TTC549 (cell line): ENCODE measurements at regions not wholly inside any gene's neighbourhood (a gene's known extent, or its start where the extent isn't known, plus 50 kb on each side); places are given as distances from the start of the nearest gene placed in this dataset.

Experiments used
- FAIRE-seq: peaks from 2 replicates; lab custom pipeline; 2012; peaks lifted over from hg19 to GRCh38; lab: Jason Lieb, UNC

DNA sequence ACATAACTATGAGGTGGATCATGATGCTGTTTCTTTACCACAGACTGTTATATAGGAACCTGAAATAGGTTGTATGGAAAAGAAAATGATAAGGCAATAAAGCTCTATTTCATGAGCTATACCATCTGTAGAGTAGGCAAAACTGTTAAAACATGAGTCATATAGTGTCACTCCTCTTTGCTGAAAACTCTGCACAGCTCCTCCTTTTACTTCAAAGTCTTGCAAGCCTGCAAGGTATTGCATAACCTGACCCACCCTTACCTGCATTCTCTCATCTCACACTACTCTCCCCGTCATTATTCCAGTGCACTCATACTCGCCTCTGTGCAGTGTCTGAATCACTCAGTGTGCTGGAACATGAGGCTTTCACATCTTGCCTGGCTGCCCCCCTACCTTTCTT, 790.1 kb downstream of the EFNA5 start:
- FAIRE-seq = no peak

DNA sequence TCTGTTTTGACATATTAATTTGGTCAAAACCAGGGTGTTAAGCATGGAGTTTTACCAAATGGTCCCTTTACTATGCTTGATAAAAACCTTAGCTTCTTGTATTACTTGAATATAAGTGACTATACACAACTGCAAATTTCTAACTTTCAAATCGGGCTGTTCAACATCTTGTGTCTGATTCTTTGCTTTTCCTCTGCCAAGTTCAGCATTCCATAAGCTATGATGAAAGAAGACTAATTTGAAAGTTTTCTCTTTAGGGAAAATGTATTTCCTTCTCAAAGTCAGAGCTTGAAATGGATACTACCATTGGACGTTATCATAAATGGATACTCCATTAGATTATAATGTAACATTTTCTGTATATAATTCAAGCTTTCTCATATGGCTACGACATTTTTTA, 792.9 kb downstream of the EFNA5 start:
- FAIRE-seq = no peak

DNA sequence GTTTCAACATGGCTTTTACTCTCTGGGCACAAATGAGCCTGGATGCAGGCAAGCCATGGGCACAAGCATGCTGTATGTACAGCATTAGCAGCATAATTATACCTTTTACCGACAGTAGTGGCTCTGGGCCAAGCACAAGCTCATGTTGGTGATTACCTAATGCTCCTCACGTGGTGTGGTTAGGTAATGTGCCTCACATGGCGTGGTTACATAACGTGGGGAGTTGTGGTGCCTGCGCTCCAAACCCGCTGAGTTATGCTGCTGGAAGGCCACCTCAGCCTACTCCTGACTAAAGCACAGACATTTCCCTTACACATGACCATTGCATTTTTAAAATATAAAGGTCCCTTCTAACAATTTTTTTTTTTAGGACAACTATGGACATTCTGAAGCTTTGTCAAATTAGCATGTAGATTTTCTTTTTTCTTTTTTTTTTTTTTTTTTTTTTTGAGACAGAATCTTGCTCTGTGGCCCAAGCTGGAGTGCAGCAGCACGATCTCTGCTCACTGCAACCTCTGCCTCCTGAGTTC, 794.0 kb downstream of the EFNA5 start:
- FAIRE-seq = no peak

DNA sequence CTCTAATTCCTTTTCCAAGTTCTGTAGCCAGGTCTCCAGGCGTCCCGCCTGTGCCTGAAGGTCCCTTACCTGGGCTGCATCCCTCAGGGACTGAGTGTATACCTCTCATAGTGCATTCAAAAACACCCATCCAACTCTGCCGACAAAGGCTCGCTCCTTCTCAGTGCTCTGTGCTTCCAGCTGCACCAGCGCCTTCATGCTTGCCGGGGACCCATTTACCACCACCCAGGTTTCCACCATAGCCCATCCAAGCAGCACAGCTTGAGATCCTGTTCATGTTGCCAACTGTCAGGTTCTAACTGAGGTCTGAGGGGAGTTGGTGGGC, 794.5 kb downstream of the EFNA5 start:
- FAIRE-seq = no peak

DNA sequence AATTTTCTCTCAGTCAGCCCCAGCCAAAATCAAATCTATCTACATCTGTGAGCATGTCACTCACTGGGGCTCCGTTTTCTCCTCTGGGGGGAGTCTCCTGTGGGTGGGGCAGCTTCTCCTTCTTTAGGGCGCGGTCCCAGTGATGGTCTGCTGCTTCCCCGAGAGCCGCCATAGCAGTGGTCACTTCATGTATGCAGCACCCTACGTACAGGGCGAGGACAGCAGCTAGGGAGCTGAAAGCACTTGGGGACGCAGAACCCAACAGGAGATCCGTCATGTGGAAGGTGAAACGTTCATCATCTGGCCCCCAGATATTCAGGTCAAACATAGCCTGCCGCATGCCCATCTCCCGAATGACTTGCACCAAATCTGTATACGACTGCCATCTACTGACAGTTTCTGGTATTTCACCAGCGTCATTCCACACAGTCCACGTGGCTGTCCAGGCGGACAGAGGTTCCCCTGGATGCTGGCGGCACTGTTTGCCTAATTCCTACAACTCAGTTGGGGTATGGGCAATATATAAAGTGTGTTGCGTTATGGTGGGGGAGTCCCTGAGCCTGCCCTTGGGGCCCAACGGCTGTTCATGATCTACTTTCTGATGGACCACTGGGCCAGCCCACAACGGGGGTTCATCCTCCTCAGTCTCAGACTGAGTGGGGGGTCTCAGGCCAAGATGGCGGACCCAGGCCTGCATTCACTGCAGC, 795.0 kb downstream of the EFNA5 start:
- no peak for FAIRE-seq

DNA sequence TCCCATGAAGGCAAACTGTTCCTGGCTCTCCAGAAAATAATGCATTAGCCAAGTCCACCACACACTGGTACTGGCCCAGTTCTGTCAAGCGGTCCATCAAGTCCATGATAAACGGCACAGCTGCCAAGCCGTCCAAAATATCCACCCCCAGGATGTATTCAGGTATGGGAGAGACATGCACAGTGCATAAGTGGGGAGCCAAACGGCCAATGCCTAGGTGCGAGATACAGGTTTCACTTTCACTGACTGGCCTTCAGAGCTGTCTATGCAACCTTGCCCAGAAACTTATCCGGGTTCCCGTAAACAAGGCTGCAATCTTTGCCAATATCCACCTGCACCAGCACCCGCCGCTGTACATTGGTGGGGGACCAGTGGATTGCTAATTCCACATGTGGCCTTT, 795.8 kb downstream of the EFNA5 start:
- FAIRE-seq = no peak

DNA sequence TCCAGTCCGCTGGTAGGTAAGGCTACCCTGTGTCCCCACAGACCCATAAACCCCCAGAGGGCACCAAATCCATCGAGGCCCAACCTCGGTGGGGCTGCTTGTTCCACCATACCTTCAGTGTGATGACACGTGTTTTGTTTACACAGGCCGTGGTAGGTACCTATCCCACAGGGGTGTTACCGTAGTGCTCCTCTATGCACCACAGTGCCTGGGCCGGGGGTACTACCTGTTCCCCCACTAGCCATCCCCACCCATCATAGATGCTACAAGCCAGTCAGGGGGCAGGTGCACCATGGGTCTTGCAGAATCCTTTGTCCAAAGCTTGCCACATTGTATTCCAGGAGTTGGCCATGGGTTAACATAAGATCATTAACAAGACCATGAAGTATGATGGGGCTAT, 796.2 kb downstream of the EFNA5 start:
- FAIRE-seq = no peak

DNA sequence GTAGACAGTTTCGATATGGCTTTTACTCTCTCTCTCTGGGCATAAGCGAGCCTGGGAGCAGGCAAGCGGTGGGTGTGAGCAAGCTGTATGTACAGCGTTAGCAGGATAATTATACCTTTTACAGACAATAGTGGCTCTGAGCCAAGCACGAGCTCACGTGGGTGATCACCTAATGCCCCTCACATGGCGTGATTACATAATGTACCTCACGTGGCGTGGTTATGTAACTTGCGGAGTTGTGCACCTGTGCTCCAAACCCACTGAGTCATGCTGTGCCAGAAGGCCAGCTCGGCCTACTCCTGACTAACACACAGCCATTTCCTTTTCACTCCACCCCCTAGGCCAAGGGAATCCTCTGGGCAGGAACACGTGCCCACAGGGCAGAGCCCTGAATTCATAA, 797.2 kb downstream of the EFNA5 start:
- no peak for FAIRE-seq

DNA sequence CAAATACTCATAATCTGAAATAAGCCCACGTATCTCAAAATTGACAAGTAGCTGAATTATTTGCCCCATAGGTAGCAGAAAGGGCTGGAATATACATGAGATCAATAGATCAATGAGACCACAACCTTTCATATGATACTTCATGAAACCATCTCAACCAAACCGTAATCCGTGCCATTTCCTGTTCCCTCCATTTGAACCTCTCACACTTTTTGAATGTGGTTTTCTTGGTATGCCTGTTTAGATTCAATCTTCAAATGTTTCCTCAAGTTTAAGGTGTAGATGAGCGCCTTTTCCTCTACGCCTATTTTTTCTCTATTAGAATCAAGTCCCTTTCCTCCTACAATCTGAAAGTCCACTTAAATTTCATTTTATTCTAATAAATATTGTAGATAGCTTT, 805.5 kb downstream of the EFNA5 start:
- no peak for FAIRE-seq

DNA sequence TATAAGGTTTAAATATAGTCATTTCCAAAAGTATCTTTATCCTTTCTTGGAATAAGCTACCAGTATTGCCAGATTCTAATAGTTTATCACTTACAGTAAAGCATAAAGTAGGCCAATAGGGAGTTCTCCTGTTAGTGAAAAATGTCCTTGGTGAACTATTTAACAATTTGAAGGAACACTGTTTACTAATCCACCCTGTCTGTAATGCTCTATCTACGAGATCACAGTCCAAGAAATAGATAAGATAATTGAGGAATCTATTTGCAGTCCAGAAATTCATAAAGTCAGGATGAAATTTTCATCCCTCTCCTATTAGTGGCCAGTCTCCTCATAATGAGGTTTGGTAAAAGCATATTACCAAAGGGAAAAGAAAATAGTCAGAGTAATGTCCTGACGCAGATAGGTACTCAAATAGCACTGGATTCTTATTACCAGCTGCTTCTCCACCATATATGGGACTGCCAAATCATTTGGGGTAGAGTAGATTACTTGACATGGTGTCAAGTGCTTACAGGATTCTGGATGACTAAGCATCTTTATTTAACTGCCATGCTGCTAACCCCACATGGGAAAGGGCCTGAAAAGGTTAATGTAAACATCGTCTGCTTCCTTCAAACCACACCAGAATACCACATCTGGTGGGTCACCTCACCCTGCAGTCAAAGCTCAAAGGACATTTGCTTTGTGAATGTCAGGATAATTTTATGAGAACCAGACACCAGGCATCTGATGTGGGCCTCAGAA, 808.1 kb downstream of the EFNA5 start:
- no peak for FAIRE-seq

DNA sequence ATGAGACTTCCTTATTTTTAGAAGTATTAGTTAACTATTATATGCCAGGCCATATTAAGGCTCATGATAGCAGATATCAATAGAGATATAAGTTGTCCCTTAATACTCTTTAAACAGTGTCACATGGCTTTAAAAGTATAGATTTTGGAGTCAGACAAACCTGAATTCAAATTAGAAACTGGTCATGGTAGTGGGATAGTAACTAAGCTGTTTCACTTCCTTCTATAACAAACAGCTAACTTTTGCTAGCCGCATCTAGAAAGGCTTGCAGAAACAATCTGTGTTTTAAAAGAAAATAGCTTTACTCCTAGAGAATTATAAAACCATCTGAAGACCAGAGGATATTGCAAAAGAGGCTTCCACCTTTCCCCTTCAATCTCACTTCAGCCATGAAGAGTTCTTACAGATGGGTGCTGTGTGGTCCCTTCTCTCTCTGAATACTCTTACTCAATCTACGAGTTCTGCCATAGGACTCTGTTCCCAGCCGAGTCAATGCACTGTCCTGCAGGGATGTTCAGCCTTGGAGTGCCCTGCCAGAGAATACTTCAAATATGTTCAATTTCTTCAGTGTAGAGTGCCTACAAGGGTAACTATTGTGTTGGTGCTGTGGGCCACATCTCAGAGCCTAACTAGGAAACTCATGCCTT, 810.2 kb downstream of the EFNA5 start:
- no peak for FAIRE-seq

DNA sequence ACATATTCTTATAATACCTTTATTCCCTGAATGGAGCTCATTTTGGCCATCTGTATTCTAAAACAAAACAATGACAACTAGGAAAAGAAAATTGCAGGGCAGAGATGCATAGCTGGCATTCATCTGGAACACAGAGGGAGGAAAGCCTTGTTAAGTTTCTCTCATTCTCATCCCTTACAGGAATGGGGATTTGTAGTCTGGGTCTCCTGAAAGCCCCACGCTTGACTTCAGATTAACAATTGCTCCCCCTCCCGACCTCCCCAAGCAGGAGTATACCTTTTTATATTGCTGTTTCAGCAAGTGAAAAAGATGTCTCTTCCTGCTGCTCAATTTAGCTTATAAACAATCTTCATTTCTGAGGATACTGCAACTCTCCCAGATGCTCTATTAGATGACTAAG, 812.1 kb downstream of the EFNA5 start:
- FAIRE-seq = no peak

DNA sequence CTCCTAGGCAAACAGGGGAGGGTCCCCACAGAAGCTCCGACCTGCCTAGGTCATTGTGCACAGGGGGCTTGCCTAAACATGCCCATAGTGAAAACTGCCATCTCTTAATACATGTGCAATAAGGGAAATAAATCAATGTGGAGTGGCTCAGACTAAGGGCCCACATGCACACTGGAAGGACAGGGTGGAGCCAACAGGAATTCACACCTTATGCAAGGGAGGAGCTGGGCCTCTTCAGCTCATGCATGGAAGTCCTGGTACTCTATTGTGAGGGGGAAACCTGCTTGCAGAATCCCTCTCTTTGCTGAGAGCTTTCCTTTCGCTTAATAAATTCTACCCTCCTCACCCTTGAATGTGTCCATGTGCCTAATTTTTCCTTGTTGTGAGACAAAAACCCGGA, 815.8 kb downstream of the EFNA5 start:
- no peak for FAIRE-seq

DNA sequence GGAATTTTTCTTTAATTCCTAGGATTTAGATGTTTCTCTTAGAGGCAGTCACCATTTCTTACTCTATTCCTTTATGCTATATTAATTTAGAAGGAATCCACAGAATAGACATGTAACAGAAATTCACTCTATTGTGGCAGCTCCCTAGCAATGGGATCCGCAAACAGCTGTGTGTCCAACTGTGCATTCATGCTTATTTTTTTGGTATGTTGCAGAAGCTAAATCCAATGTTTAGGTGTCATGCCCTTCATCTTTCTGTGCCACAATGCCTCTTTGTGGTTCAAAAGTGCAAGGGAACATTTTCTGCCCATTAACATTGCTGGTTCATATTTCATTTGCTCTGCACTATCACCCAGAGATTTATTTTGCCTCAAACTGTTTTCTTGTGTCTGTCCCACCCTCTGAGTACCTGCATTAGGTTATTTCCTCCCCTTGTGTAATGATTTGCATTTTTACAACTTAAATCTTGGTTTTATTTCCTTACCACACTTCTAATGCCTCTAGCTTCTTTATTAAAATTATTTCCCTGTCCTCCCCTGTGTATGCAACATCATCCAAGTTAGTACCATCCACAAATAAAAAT, 816.5 kb downstream of the EFNA5 start:
- no peak for FAIRE-seq

DNA sequence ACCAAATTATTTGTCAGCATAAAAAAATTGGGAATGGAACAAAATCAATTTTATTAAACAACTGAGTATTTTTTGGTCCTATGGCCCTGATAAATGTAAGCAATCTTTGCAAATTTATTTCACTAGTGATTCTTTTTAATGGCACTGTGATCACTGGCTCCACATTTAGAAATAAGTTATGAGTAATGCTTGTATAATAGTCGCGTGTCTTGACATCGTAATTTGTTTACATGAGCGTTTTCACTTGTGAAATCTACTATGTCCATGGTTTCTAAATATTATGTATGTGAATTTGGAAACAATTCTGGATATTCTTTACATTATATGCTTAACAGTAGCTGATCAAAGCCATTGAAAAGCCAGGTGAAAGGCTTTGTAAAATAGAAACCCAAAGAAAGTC, 817.5 kb downstream of the EFNA5 start:
- FAIRE-seq = no peak

DNA sequence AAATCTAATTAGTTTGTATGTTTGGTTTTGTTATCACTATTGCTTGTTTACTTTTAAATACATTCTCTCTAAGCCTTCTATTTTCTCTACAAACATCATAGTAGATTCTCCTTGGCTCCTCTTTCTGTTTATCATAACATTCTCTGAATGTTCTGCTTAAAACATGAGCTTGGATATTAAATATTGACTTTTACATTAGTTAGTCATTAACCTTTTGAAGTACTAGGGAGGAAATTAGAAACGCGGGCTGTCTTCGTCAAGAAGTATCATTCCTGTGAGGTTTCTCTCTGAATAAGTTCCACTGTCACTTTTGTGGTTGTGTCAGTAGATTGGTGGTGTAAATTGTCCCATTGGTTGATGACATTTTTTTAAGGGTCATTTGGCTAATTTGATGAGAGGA, 821.5 kb downstream of the EFNA5 start:
- no peak for FAIRE-seq

DNA sequence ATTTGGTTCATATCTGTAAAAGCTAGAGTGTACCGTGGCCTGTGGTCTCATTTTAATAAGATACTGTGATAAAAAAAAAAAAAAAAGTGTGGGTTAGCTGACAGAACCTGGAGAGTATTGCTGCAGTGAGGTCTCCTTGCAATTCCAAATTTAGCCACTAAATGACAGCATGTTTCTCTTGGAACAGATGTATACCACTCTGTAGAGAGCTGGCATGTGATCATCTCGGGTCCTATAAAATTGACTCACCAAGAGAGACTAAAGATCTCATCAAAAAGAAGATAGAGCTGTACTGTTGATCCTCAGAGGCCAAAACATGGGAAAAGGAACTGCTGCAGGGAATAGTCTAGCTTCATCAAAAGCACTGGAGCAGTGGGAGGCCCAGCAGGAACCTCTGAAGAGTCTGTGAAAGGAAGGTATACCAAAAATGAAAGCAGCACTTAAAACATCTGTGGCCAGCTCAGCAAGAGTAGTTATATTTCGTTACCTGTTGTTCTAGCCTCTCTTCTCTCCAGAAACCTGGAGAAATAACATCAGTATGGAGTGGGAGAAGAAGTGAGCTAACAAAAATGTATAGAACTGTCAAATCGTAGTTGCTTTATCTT, 826.8 kb downstream of the EFNA5 start:
- no peak for FAIRE-seq

DNA sequence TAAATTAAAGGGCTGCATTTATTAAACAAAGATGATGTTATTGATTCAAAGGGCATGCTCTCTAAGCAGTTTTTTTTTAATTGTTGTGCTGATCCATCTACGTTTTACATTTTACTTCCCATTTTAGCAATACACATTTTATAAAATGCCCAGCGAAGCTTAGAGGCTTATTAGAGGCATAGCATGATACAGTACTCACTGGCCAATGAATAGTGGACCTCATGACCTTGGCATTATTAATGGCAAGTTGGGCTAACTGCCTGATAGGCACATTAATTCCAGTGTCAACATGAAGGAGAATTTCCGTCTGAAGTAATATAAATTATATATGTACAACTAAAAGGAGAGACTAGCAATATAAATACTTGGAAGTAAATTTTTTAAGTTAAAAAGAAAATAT, 837.2 kb downstream of the EFNA5 start:
- no peak for FAIRE-seq

DNA sequence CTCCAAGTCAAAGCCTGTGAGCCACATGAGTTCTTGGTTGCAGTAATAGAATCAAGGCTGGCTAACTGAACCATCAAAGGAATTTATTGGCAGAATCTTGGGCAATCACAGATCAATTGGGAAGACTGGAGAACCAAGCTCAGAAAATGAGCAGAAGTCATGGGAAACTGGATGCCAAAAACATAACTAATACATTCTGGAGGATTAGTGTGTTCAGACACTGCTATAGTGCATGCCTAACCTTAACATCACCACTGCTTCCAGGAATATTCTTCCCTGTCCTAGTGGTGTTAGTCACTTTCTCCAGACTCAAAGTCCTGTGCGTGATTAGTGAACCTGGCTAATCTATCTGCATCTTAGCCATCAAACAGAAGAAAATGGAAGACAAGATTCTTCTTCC, 843.7 kb downstream of the EFNA5 start:
- FAIRE-seq = no peak

DNA sequence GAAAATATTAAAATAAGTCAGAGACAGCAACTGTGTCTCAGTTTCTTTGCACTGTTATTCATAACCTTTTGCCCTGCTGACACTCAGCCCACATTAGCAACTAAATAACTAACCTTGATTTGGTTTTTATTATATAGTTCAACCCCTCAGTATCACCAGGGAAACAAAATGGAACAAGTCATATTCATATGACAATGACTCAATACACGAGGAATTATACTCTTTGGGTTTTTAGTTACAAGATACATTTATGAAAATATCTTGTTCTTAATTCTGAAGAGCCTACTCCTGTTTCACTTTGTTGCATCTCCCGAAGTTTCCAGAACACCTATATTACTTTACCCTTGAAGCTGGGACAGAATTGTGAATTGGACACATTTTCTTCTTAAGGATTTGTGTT, 845.4 kb downstream of the EFNA5 start:
- no peak for FAIRE-seq

DNA sequence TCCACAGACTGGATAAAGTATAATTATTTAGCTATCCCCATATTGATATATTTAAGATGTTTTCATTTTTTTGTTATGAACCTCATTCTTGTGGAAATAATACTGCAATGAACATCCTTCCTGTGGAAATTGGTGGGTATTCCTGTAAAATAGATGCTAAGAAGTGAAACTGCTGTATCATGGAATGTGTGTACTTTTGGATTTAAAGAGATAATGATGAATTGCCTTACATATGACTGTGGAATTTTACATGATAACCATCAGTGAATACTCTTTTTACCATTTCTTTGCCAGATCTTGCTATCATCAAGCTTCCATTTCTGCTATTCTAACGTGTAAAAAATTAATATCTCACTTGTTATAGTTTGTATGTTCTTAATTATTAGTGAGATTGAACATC, 847.9 kb downstream of the EFNA5 start:
- FAIRE-seq = no peak

DNA sequence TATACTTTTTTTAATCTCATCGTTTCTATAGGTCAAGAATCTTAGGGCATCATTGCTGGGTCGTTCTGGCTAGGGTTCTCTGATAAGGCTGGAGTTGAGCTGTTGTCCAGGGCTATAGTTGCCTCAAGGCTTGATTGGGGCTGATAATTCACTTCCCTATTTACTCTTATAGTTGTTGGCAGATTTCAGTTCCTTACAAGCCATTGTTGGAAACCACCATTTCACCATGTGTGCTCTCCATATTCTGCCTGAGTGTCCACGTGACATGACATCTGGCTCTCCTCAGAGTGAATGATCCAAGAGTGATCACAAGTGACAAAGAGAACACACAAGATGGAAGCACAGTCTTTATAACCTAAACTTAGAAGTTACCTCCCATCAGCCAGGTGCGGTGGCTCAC, 852.2 kb downstream of the EFNA5 start:
- FAIRE-seq = no peak

DNA sequence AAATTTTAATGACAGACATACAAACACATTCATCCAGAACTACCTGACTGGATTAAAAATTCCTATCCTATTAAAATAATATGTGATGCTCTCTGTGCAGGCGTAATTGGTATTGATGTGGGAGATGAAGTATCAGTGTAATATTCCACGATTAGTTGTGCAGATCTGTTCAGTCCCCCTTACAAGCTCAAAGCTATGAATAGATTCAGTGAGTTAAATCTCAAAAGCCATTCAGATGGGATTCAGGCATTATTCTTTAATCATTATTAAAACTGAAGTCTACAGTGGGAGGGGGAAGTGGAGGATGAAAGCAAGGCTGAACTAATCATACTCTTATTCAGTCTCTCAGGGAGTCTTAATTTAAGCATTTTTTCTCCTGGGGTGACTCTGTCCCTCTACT, 855.8 kb downstream of the EFNA5 start:
- FAIRE-seq = no peak
